NCI-H1105 treated with DMSO at 0.1 percent for 48 hours (cell line): ENCODE measurements at regions not wholly inside any gene's neighbourhood (a gene's known extent, or its start where the extent isn't known, plus 50 kb on each side); places are given as distances from the start of the nearest gene placed in this dataset.

Source experiments
- DNase-seq: peaks from one replicate; lab custom pipeline; 2025; lab: John Stamatoyannopoulos, UW

GRCh38 chr4:14783011-14783877 is 219.0 kb upstream of the CPEB2 start:
- DNase-seq: no peak

DNA sequence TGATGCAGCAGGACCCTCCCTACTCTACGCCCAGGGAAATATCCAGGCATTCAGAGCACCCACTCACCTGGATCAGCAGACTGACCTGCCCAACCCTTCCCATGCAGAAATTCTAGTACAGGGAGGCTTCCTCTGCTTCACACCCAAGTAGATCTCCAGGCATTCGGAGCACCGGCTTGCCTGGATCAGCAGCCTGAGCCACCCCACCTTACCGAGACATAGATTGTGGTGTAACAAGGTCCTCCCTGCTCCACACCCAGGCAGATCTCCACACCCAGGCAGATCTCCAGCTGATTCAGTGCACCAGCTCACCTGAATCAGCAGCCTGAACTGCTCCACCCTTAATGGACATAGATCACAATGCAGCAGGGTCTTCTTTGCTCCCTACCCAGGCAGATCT is 215.1 kb upstream of the CPEB2 start:
- no peak for DNase-seq

DNA sequence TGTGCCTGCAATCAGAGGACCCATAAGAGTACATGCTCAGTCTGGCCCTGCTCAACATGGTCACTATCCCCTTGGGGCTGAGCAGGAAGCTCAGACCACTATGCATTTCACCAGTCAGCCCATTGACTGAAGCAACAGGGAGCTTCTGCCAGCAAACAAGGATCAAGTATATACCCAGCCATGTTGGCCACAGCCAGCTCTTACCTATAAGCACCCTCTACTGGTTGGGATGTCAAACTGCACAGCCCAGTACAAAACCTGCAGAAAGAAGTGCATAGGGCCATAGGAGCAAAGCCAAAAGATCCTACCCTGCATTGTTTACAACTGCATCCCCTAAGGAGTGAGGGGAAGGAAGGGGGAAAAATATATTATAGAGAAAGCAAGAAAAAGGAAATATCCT is 214.4 kb upstream of the CPEB2 start:
- DNase-seq: no peak

GRCh38 chr4:14790494-14790893 is 211.8 kb upstream of the CPEB2 start:
- no peak for DNase-seq

DNA sequence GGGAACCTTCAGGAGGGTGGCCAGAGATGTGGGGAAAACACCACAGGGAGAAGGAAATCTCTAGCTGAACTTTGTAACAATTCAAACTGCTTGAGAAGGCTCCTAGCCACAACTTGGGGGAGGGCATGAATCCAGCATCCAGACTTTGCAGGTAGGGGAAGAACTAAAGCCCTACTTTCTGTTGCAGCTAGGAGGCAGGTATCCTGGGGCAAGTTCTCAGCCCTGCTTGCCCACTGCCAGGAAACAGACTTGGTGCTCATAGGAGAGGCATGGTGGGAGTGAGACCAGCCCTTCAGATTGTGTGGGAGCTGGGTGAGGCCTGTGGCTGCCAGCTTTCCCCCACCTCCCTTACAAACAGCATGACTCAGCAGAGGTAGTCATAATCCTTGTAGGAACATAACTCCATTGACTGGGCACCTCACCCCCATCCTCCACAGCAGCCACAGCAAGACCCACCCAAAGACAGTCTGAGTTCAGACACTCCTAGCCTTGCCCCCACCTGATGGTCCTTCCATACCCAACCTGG is 209.5 kb upstream of the CPEB2 start:
- DNase-seq: no peak

GRCh38 chr4:14800977-14801376 is 201.3 kb upstream of the CPEB2 start:
- no peak for DNase-seq

- DNase-seq: no peak
Measured at GRCh38 chr4:14802596-14802995, 199.7 kb upstream of the CPEB2 start.

- DNase-seq: no peak
Measured at GRCh38 chr4:14807856-14808255, 194.4 kb upstream of the CPEB2 start.

DNA sequence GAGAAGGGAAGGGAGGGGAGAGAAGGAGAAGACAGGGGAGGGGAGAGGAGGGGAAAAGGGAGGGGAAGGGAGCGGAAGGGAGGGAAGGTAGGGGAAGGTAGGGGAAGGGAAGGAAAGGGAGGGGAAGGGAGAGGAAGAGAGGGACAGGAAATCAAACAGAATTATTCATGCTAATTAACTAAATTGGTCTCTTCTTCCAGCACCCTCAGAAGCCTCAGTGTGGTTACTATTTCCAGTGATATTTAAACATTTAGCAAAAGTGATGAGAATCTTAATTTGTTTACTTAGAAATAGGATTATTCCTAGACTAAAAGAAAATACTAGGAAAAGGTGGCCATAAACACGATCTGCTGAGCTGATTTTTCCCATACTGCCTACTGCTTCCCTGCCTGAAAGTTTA is 193.1 kb upstream of the CPEB2 start:
- DNase-seq: no peak

DNA sequence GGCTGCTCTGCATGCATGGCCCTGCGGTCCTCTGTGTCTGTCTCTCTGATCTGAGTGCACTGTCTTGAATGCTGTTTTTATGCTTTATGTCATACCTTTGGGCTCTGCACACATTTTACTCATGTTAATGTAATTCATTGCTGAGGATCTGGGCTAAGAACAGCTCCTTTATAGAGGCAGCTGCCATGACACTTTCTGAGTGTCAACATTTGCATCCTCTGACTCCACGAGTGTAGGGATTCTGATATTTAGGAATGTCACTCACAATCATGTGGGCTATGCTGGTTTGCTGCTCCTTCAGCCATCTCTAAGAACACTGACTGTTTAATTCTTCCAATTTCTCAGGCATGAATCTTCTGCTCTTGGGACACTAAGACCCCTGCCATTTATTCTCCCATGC is 192.2 kb upstream of the CPEB2 start:
- no peak for DNase-seq

GRCh38 chr4:14810568-14810967 is 191.7 kb upstream of the CPEB2 start:
- DNase-seq: no peak

DNA sequence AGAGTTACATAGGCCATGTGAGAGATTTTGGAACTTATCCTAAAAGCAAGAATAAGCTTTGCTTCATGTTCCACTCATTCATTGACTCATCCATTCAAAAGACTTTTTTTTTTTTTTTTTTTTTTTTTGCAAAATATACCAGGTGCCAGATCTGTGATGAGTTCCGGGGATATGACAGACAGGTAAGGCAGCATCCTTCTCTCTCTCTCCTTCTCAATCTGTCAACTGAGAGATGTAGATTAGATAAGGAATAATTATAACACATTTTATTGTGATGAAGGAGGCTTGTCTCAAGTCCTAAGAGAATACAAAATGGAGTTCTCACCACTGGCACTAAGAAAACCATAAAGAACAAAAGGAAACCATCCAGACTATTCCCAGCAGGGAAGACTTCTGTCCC is 190.2 kb upstream of the CPEB2 start:
- no peak for DNase-seq

GRCh38 chr4:14816623-14817261 is 185.5 kb upstream of the CPEB2 start:
- DNase-seq: no peak

DNA sequence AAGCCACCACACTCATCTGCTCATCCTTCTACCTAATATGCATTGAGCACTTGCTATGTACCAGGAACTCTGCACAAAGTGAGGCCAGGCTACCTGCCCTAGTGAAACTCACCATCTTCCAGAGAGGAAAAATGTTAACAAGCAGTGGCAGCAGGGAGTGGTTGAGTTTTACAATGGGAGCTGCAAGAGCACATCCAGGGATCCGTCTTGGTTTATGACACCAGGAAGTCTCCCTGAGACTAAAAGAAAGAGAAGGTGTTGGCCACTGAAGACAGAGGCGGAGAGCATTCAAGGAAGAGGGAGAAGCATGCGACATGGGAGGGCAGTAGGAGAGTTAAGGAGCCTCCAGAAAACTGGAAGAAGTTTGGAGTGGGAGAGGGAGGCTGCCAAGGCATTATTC is 178.1 kb upstream of the CPEB2 start:
- DNase-seq: no peak

DNA sequence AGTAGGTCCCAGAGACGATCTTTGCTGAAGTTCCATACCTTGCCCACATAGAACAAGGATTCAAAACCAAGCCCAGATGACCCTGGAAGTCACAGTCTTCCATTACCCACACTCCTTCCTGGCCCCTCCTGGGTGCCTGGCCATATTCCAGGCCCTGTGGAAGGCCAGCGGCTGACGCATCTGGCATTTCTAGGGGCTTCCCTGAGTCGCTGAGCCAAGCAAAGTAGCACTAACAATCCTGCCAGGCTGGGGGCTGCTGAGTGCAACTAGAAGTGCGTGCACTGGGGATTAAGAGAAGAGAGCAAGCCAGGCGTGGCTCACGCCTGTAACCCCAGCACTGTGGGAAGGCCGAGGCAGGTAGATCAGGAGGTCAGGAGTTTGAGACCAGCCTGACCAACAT is 175.2 kb upstream of the CPEB2 start:
- DNase-seq: no peak

GRCh38 chr4:14829795-14830194 is 172.5 kb upstream of the CPEB2 start:
- no peak for DNase-seq

DNA sequence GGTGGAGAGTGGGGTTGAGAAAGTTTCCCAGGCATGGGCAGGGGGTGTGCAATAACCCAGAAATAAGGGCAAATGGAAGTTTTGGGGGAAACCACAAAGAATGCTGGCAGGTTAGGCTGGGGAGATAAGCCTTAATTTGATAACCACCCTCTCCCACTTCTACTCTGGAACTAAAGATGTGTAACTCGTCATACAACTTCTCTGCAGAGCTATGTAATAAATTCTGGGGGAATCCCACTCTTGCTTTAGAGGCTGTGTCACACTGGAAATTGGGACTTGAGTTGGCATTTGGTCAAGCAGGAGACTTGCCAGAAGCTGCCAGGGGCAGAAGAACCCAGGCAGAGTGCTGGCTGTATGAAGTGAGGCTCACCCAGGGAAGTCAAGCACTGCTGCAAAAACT is 170.9 kb upstream of the CPEB2 start:
- DNase-seq: no peak

GRCh38 chr4:14833053-14833452 is 169.2 kb upstream of the CPEB2 start:
- DNase-seq: no peak

DNA sequence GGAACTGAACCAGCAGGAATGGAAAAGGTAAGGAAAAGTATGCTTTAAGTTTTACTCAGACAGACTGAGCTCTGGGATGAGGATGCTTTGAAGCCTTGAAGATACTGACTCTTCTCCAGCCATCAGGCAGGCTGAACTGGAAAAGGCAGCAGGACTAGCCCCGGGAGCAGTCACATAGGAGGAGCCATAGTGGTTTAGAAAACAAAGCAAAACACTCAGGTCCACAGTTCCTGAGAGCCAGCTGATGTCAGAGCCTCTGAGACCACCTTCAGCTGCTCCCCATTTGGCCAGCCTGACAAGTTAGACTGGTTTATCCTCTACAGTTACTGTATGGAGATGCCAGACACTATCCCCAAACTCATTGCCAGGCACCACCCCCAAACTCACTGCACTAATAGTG is 167.9 kb upstream of the CPEB2 start:
- no peak for DNase-seq

- no peak for DNase-seq
Measured at GRCh38 chr4:14835288-14835687, 167.0 kb upstream of the CPEB2 start.

- no peak for DNase-seq
Measured at GRCh38 chr4:14835708-14836425, 166.4 kb upstream of the CPEB2 start.

DNA sequence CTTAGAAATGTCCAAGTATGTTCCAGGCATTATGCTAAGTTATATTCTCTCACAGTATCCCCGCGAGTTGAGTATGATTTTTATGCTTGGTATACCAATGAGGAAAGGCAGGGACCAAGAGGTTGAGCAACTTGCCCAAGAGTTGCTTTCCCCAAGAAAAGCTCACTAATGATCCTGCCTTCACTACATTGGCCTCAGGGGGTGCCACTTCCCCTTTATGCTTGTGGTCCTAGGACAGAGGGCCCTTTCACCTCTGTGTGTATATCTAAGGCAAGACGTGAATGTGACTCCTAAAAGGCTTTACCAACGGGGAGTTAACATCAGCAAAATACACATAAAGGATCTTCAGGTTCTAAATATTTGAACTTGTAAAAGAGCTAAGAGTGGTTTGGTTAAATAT is 164.4 kb upstream of the CPEB2 start:
- no peak for DNase-seq
